Gastrocnemius medialis (tissue), 4 donors: ENCODE measurements at regions not wholly inside any gene's neighbourhood (a gene's known extent, or its start where the extent isn't known, plus 50 kb on each side); places are given as distances from the start of the nearest gene placed in this dataset.

Experiments
- CTCF ChIP-seq, 5 experiments: fragments of 450-650 bp in 3 of 5; fragments of 200-600 bp in 2 of 5; sonication (generic) in 2 of 5; IDR thresholded peaks in 4 of 5; conservative IDR thresholded peaks in 1 of 5; 1 replicate in 4 of 5; 2 replicates in 1 of 5; pipeline ENCODE4 v1.5.1; 2016 to 2019; ENCODE audit warnings: antibody characterized with exemption in 5 of 5, mild to moderate bottlenecking in 3 of 5, moderate library complexity in 3 of 5
- POLR2A ChIP-seq, 2 donors: fragments of 450-650 bp; IDR thresholded peaks; one replicate each; pipeline ENCODE4 v1.6.1; 2017; ENCODE audit warnings: antibody characterized with exemption in 2 of 2, mild to moderate bottlenecking in 2 of 2, moderate library complexity in 2 of 2

DNA sequence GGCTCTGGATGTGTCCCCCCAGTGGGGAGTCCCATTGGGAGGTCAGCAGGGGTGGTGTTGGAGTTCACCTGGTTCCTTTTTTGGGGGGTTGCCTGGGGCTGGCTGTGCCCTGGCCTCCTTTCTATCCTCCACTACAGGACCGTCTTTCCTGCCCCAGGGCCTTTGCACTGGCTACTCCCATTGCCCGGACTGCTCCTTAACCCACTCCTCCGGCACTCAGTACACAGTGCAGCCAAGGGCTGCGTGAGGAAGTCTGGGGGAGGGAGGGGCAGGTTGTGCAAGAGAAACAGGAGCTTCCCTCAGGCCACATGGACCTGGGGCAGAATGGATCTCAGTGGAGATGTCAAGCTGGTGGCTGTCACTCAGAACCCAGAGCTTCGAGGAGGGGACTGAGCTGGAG is 429.3 kb upstream of the SULF2 start:
- TF ChIP-seq CTCF (IDR thresholded peaks at IDR 0.05 in 4 of 5, conservative IDR thresholded peaks at IDR 0.05 in 1 of 5) (no peak), POLR2A (IDR thresholded peaks at IDR 0.05) (no peak)
